Prostate gland (tissue), 2 donors: ENCODE measurements at regions not wholly inside any gene's neighbourhood (a gene's known extent, or its start where the extent isn't known, plus 50 kb on each side); places are given as distances from the start of the nearest gene placed in this dataset.

ENCODE experiments used
- DNase-seq: peaks from one replicate; pipeline ENCODE4 v3.0.0-alpha.2; 2019; ENCODE audit warnings: low spot score
- H3K27ac ChIP-seq, 2 donors: fragments of 200-600 bp; sonication (generic); 2 replicates each; pipeline ENCODE4 v1.5.1; 2017 to 2019
- H3K27me3 ChIP-seq: fragments of 200-600 bp; sonication (generic); replicated peaks from 2 replicates; pipeline ENCODE4 v1.5.1; 2019; ENCODE audit not compliant: insufficient read depth
- H3K36me3 ChIP-seq, 2 donors: fragments of 200-600 bp; sonication (generic); 1 replicate in 1 of 2; 2 replicates in 1 of 2; pipeline versions ENCODE4 v1.5.1 to v1.8.1; 2017 to 2019
- H3K4me1 ChIP-seq: fragments of 200-600 bp; sonication (generic); replicated peaks from 2 replicates; pipeline ENCODE4 v1.5.1; 2019
- H3K4me3 ChIP-seq, 2 donors: fragments of 200-600 bp; sonication (generic); 2 replicates each; pipeline ENCODE4 v1.5.1; 2017 to 2019
- H3K9me3 ChIP-seq: fragments of 200-600 bp; sonication (generic); 2 replicates; pipeline ENCODE4 v1.5.1; 2017
- POLR2A ChIP-seq: fragments of 450-650 bp; IDR thresholded peaks from one replicate; pipeline ENCODE4 v1.6.1; 2016; ENCODE audit warnings: antibody characterized with exemption, mild to moderate bottlenecking
- POLR2AphosphoS5 ChIP-seq: sonication (generic); formaldehyde crosslinking; IDR thresholded peaks from one replicate; pipeline ENCODE4 v1.6.1; 2017; ENCODE audit warnings: antibody characterized with exemption
- WGBS: methylation state at CpG from one replicate; pipeline ENCODE4 v1.1.5; 2018; 5-methylcytosine and 5-hydroxymethylcytosine counted together
- intact Hi-C: fragments of 100-400 bp; cut with DNase I; formaldehyde crosslinking; loops from one replicate; pipeline ENCODE4 v1.14.2; 2022
- TF ChIP-seq, protein P1 (sequence below), 4 experiments: fragments of 200-600 bp in 2 of 4; fragments of 450-650 bp in 2 of 4; sonication (generic) in 2 of 4; IDR thresholded peaks; 1 replicate in 3 of 4; 2 replicates in 1 of 4; pipeline ENCODE4 v1.5.1; 2016 to 2019; ENCODE audit warnings: antibody characterized with exemption in 4 of 4, mild to moderate bottlenecking in 2 of 4, moderate library complexity in 2 of 4

DNA sequence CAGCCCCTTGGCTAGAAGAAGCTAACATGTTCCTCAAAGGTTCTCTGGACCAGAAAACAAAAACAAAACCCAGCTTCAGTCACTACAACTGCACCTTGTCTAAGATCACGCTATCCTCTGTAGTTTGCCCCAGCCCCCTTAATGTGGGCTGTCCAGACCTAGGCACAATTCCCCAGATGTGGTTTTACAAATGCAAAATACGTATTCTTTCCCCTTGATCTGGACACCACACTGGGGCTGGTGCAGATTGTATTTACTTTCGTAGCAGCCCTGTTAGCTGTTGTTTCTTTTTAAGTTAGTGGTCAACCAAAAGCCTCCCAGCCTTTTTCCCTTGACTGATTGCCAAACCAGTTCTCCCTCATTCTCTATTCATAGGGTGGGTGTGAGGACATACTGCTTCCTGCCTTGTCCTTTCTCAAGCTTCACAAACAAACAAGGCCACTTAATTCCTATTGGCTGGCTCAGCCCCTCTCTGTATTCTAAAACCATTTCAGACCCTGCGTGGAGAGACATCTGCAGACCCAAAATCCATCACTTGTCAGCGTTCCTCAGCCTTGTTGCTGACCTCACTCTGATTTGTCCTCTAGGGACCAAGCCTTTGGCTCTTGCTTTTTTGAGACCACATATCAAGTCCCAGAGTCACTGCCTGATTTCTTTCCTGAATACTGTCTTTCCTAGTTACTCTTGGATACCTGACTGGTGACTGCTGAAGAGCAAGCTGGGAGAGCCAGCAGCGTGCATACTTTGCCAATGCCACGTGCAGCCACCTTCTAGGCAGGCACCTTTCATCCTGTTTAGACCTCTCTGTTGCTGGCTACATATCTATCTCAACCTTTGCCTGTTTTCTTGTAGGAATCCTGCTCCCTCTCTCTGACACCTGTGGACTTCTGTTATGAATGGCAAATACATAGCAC lies 96.4 kb upstream of the RAB3GAP2 start:
- intact Hi-C loops, result no loop called here

DNA sequence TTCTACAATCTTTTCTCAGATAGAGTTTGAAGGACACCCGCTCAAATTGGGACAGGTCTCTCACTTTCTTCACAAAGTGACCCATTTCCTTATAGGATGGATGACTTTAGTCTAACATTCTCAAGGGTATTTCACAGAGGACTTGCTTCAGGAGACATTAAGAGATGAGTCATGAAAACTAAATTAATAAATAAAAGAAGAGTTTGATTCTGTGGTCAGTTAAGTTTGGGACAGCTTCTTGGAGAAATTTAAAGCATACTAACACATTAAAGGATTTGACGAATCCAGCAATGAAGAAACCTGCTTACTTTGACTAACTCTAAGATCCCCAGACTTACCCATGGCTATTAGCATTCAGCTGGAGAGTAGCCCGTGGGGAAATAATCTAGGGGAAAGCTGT lies 95.6 kb upstream of the RAB3GAP2 start:
- Histone ChIP-seq H3K27me3 (no peaks in the 10 kb centered on the region), H3K36me3 (no peaks in the 10 kb centered on the region), H3K9me3 (no peaks in the 10 kb centered on the region), H3K4me3 (no peak overlapping the region), H3K27ac (no peak overlapping the region), H3K4me1 (no peaks in the 10 kb centered on the region)
- no peak for DNase-seq
- WGBS, result 81% methylated on average over 3 of the region's 3 CpGs
- intact Hi-C loops, result no loop called here
- TF ChIP-seq POLR2A (no peak), POLR2AphosphoS5 (no peak)
- TF ChIP-seq, protein P1, sequence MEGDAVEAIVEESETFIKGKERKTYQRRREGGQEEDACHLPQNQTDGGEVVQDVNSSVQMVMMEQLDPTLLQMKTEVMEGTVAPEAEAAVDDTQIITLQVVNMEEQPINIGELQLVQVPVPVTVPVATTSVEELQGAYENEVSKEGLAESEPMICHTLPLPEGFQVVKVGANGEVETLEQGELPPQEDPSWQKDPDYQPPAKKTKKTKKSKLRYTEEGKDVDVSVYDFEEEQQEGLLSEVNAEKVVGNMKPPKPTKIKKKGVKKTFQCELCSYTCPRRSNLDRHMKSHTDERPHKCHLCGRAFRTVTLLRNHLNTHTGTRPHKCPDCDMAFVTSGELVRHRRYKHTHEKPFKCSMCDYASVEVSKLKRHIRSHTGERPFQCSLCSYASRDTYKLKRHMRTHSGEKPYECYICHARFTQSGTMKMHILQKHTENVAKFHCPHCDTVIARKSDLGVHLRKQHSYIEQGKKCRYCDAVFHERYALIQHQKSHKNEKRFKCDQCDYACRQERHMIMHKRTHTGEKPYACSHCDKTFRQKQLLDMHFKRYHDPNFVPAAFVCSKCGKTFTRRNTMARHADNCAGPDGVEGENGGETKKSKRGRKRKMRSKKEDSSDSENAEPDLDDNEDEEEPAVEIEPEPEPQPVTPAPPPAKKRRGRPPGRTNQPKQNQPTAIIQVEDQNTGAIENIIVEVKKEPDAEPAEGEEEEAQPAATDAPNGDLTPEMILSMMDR (IDR thresholded peaks at IDR 0.05), result no peak

More for the DNA sequence above, 96.4 kb upstream of the RAB3GAP2 start:
- no peaks in the 10 kb centered on the region for H3K9me3 ChIP-seq
- no peaks in the 10 kb centered on the region for H3K4me1 ChIP-seq
- H3K27me3 ChIP-seq, result no peaks in the 10 kb centered on the region
- H3K27ac ChIP-seq, result no peak overlapping the region
- no peak overlapping the region for H3K4me3 ChIP-seq
- no peaks in the 10 kb centered on the region for H3K36me3 ChIP-seq
- DNase-seq, result no peak
- WGBS, result 60% methylated on average over 7 of the region's 7 CpGs
- no peak for TF ChIP-seq POLR2A
- TF ChIP-seq, protein P1 (IDR thresholded peaks at IDR 0.05), result no peak
- no peak for TF ChIP-seq POLR2AphosphoS5

DNA sequence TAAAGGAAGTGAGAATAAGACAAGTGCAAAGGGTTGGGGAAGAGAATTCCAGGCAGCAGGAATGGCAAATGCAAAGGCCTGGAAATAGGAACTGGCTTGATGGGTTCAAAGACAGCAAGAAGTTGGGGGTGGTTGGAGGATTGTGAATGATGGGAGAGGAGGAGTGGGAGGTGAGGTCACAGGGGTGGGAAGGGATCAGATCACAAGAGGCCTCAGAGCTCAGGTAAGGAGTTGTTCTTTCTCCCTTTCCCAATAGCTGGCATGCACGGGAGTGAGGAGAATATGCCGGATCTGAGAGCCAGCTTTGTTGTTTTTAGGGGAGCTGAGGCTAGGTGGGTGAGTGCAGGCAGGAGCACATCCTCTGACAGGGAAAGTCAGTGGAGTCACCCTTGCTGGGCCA lies 94.0 kb upstream of the RAB3GAP2 start:
- H3K4me1 ChIP-seq, result no peaks in the 10 kb centered on the region
- no peak overlapping the region for H3K27ac ChIP-seq
- H3K36me3 ChIP-seq, result no peaks in the 10 kb centered on the region
- H3K4me3 ChIP-seq, result no peak overlapping the region
- intact Hi-C loops, result no loop called here
- H3K27me3 ChIP-seq, result no peaks in the 10 kb centered on the region
- DNase-seq, result no peak
- TF ChIP-seq POLR2A (no peak), POLR2AphosphoS5 (no peak)
- TF ChIP-seq, protein P1 (IDR thresholded peaks at IDR 0.05), result no peak
- 89% methylated on average over 2 of the region's 2 CpGs for WGBS
- no peaks in the 10 kb centered on the region for H3K9me3 ChIP-seq

DNA sequence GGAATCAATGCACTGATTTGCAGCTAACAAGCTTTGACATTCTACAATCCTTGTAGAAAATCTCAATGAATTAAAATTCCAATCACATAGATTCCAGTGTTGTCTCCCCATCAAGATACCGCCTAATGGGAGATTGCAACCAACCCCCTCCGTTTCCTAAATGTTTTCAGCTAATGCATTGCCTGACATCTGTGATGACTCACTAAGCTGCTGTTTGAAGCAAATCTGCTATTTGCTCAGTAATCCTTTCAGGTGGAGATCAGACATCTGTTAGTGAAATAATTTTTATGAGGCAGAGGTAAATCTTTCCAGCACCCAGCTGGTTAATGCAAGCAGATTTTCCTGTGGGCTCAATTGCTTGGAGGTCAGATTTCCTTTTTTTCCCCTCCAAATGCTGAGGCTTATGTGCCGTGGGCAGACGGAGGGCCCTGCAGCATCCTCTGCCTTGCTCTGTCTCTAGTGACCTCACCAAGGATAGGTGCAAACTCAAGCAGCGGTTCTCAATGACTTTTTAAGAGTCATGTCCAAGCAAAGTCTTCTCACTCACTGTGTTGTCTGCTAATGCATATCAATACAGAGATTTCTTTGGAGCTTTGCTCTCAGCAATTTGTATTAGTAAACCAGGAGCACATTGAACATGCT lies 91.1 kb upstream of the RAB3GAP2 start:
- intact Hi-C loops, result no loop called here
- no peak for DNase-seq
- TF ChIP-seq POLR2AphosphoS5, result no peak
- TF ChIP-seq, protein P1 (IDR thresholded peaks at IDR 0.05), result no peak
- no peak for TF ChIP-seq POLR2A
- H3K36me3 ChIP-seq, result no peaks in the 10 kb centered on the region
- no peak overlapping the region for H3K27ac ChIP-seq
- no peaks in the 10 kb centered on the region for H3K27me3 ChIP-seq
- no peaks in the 10 kb centered on the region for H3K4me1 ChIP-seq
- H3K9me3 ChIP-seq, result no peaks in the 10 kb centered on the region
- 61% methylated on average over 5 of the region's 5 CpGs for whole genome bisulfite sequencing
- no peak overlapping the region for H3K4me3 ChIP-seq
